NCI-H2227 (cell line): ENCODE measurements at regions not wholly inside any gene's neighbourhood (a gene's known extent, or its start where the extent isn't known, plus 50 kb on each side); places are given as distances from the start of the nearest gene placed in this dataset.

Experiments used
- DNase-seq: peaks from one replicate; lab custom pipeline; 2025; ENCODE audit not compliant: unreplicated experiment; lab: John Stamatoyannopoulos, UW

GRCh38 chr10:42951486-42952251 lies 125.2 kb upstream of the RET start:
- DNase-seq: no peak

GRCh38 chr10:42952349-42952748 lies 124.5 kb upstream of the RET start:
- no peak for DNase-seq

- DNase-seq: no peak
These were observed 123.8 kb upstream of the RET start for GRCh38 chr10:42952931-42953683.

- DNase-seq: no peak
These were observed 122.9 kb upstream of the RET start for GRCh38 chr10:42953684-42954674.

- no peak for DNase-seq
These were observed 121.9 kb upstream of the RET start for GRCh38 chr10:42954766-42955492.

- DNase-seq: no peak
These were observed 121.4 kb upstream of the RET start for GRCh38 chr10:42955493-42955889.

GRCh38 chr10:42956045-42956444 lies 120.8 kb upstream of the RET start:
- DNase-seq: no peak

GRCh38 chr10:42958142-42958868 lies 118.6 kb upstream of the RET start:
- no peak for DNase-seq

- no peak for DNase-seq
These were observed 117.0 kb upstream of the RET start for GRCh38 chr10:42959833-42960232.

- DNase-seq: no peak
These were observed 116.3 kb upstream of the RET start for GRCh38 chr10:42960491-42960990.

- no peak for DNase-seq
These were observed 115.7 kb upstream of the RET start for GRCh38 chr10:42960991-42961795.

- no peak for DNase-seq
These were observed 115.1 kb upstream of the RET start for GRCh38 chr10:42961796-42962109.

GRCh38 chr10:42962110-42962901 lies 114.6 kb upstream of the RET start:
- no peak for DNase-seq

GRCh38 chr10:42962902-42963231 lies 114.0 kb upstream of the RET start:
- DNase-seq: no peak

- DNase-seq: no peak
These were observed 113.6 kb upstream of the RET start for GRCh38 chr10:42963312-42963711.

- DNase-seq: no peak
These were observed 107.7 kb upstream of the RET start for GRCh38 chr10:42969147-42969546.

GRCh38 chr10:42969909-42970308 lies 107.0 kb upstream of the RET start:
- DNase-seq: no peak

- DNase-seq: no peak
These were observed 106.2 kb upstream of the RET start for GRCh38 chr10:42970451-42971250.
